ENCODE measurements at regions not wholly inside any gene's neighbourhood (a gene's known extent, or its start where the extent isn't known, plus 50 kb on each side); places are given as distances from the start of the nearest gene placed in this dataset.
A peak's percentile ranks its signal among the peaks of the same experiment; 100 is the strongest.

DNA sequence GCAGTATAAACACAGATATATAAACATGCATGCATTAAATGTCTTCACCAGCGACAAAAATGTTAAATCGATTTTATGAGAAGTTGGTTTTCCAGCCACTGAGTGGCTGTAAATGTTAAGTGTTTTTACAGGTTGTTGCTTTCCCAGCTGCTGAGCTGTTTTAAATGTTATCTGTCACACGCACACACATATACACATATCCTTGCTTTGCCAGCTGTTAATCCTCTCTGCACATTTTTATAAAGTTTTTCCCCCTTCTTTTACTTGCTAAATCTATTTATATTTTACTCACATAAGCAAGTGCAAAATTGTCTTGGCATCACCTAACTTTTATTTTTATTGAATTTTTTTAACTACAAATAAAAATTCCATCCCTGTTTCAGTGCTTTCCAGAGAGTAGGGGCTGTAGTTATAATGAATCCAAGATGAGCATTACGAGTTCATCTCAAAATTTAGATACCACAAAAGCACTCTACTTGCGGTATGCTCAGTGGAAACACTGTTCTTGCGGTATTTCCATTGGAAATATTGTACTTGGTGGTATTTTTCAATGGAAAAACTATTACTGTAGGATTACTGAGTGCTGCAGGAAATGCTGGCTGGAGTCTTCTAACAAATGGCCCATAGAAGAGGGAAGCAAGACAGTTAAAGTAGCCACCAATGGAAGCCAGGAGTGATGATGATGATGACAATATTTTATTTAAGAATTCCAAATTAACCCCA lies 124.9 kb upstream of the KCNJ16 start:
- DNase-seq (ENCODE audit: low read depth): peak; percentile 17

DNA sequence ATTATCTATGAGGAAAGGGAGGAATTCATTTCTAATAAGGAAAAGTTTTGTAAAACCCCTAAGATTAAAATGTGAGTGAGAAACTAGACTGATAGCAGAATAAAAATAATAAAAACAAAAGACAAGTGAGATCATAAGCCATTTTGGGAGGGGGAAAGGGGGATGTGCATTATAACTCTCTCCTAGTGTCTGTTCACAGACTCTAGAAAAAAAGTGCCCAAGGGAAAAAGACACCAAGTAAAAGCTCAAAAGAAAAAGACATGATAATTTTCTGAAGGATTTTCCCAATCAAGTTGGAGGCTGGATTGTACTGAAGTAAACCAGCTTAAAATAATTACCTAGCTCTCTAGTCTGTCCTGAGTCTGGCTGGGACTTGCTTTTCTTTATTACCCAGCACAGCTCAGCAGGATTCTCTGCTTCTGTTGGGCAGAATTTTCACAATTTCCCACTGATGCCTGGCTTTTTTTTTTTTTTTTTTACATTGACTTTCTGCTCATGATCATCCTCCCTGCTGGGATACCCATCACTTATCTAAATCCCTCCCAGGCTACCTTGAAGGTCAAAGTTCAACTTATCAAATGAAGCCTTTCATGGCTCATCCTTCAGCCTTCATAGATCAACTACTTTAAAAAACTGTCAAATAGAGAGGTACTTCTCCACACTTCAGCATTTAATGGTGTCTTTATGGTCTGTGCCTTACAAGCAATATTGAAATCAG lies 124.2 kb upstream of the KCNJ16 start:
- no peak for DNase-seq (ENCODE audit: low read depth)

DNA sequence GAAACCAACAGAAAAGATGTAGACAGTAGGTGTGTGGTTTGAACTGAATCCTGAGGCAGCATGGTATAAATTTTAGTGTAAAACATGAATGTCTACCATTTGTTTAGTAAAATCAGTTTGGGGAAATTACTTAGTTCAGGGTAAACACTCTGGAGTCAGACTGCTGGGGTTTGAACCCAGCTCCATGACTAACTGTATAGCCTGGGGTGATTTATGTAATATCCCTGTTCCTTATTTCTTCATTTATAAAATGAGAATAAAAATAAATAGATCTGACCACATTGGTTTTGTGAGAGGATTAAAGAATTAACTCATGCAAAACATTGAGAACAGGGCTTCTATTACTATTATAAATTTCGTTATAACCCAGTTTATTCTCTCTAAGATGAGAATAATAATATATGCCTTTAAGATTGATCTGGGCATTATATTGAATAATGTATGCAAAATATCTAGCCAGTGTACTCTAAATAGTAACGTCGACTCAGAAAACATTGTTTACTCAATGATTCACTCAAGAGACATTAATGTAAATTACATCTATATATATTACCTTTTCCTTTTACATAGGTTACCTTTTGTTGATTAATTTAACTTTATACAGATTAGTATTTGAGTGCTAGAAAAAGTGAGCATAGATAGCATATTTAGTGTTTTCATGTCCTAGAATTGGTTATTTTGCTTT lies 120.6 kb upstream of the KCNJ16 start:
- no peak for DNase-seq (ENCODE audit: low read depth)

DNA sequence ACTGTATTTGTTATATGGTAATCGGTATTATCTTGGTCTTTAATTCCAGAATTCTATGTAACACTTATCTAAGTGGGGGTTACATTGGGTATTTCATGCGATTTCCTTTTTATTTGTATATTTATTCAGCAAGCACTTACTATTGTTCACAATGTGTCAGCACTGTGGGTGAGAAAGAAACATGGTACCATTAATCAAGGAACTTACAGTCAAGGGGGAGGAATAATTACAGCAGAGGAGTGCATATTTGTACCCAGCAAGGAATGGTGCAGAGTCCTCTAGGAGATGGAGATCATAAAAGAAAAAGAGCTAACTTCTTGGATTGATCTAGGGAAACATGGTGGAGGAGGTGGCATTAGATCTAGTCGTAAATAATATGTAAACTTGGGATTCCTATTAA lies 117.0 kb upstream of the KCNJ16 start:
- DNase-seq (ENCODE audit: low read depth): no peak

DNA sequence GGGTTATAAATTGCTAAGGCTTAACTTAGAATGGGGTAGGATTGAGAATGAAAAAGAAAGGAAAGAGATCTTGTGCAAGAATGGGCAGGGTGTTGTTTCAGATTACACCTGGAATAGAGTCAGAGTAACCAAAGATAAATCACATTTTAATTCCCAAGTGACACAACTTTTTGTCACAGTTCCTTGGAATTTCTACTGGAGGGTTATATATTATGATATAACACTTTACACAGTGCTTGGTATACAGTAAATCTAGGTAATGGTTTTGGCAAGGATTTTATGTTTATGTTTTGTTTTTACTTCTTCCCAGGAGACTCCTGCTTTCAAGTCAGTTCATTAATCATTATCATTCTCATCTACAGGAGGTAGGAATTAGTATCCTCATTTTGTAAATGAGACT lies 115.7 kb upstream of the KCNJ16 start:
- no peak for DNase-seq (ENCODE audit: low read depth)

DNA sequence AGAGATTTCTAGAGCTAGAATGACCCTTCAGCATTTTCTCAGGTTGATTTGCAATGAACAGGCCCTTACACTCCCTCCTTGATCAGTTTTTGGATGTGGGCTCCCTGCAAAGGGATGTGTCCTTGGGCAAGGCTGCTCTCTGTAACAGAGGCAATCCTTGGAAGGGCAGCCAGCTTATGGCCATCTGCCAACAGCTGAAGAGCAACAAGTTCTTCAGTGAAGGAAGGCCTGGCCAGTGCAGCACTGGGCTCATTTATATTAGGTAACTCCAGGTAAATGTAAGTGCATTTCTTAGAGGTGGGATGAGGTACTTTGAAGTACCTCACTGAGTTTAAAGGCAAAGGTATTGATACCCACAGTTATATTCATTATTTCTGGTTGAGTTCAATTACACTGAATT lies 114.3 kb upstream of the KCNJ16 start:
- no peak for DNase-seq (ENCODE audit: low read depth)

DNA sequence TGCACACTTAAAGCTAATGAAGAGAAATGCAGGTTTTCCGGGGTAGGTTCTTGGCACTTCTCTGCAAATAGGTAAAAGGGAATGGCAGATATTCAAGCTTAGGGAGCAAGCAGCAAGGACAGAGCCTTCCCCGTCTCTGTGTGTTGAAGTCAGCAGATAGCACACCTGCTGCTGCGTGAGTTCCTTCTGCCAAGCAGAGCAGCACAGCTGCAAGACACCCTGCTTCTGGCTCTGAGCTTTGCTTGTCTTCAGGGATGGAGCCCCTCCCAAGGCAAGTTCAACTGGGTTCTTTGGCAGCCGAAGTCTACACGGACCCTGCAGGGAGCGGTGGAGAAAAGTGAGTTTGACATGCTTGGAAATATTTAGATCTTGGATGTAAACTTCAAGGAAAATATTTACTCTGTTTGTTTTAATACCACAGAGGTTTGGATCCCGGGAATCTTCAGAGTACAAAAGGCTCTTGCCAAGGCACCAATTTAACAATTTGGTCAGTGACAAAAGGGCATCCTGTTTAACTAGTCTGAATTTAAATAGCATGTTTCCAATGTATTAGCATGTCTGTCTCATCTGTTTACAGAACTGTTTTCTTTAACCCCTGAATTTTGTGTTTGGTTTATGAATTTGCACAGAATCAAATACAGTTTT lies 113.4 kb upstream of the KCNJ16 start:
- DNase-seq (ENCODE audit: low read depth): no peak

DNA sequence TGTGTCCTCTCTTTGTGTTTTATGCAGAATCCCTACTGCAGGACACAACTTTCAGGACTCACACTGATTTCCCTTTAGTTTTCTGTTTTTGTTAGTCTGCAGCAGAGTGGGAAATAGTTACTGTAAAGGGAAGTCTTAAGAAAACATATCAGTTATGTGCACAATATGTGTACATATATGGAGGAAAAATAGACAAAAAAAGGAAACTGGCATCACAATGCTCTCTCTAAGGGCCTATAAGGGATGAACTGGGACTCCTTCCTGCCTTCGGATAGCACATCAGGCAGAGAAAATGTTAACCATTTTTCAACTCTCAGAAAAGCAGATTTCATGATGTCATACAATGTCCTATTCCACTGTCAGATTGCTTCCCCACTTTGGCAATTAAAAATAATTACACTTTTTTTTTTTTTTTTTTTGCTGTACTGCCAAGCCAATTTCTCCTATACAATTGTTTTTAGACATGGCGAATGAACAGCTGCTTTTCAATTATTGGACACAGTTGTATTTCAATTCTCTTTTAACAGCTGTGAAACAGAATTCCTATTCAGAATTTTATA lies 112.5 kb upstream of the KCNJ16 start:
- no peak for DNase-seq (ENCODE audit: low read depth)

DNA sequence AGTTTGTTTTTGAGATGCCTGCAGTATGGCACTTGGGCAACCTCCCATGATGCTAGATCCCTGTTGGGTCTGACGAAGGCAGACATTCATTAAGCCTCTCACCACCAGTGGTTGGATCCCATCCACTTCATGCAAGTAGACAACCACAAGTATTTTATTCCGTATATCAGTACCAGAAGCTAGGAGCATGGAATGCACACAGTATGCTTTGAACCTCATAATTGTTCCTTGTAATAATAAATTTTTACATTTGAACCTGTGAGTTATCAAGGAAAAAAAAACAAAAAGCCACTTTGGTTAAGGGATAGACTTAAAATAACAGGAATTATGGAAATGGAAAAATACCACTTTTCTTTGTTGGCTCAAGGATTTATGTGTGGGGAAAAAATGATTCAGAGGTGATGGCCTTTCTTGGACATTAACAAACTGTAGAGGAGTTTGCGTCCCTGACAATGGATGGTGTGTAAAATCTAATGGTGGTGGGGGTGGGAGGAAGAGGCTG lies 107.1 kb upstream of the KCNJ16 start:
- DNase-seq (ENCODE audit: low read depth): no peak

DNA sequence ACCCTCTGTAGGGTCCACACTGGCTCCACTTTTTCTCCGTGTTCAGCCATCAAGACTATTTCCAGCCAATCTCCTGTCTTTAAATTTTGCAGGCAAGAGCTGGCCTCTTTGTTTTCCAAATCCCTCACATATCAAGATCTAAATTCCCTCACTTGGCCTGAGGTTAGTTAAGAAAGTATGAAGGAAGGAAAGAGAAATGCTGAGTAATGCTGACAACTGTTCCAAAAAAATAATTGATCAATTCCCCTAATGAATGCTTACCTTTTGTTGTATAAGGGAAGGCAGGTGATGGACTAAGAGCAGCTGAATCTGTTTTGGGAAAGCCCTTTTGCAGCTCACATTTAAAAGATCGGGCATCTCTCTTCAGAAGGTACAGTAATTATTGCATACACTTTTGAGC lies 105.1 kb upstream of the KCNJ16 start:
- DNase-seq (ENCODE audit: low read depth): no peak

DNA sequence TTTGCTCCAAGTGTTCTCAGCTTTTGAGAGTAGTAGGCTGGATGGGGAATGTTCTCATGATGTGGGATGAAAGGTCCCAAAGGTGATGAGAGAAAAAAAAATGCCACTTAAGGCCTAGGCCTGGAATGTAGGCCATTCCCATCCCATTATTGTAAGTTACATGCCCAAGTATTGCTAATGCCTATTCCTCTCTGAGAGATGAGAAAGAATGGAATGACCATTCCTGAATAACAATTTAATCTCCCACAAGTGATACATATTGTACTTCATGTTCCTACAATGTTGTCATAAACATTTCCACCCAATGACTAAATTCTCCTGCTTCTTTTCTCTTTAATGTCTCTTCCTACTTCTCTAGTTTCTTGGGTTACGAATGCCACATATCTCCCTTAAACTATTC lies 102.8 kb upstream of the KCNJ16 start:
- no peak for DNase-seq (ENCODE audit: low read depth)

DNA sequence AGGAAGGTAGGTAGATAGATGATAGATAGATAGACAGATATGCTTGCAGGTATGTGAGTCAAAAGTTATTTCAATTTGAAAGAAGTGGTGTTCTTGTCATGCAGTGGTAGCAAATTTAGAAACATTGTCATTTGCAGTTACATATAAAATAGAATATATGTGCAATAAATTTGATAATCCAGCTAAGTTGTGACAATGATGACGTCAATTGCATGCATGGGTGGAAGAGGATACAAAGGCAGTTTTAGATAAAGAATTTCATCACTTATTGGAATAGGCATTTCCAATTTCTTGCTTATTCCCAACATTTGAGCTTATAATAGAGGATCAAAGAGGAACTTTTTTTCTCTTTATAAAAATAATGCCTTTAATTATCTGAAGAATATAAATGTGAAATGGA lies 99.2 kb upstream of the KCNJ16 start:
- no peak for DNase-seq (ENCODE audit: low read depth)

DNA sequence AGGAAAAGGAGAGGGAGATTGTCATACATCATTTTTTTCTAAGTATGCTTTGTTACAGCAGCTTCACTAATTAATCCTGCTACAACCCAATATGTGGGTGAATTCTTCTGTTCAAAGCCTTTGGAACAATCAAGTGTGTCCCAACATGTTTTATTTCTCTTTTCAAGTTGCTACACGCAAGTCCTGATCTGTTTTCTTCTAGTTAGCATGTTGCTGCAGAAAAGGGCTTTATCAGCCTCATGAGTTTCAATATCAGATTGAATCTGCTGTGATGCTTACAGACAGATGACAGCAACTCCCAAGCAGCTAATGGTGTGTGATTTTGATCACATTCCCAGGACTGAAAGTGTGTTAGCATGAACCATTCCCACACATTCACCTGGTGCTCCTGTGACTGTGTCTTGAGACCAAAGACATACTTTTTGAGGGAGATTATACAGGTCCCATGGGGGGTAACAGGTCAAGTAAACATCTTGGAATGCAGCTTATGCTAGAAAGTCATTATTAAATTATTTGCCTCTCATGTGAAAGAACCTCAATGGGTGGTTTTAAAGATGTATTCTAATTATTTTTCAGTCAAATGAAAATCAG lies 96.9 kb upstream of the KCNJ16 start:
- DNase-seq (ENCODE audit: low read depth): no peak

DNA sequence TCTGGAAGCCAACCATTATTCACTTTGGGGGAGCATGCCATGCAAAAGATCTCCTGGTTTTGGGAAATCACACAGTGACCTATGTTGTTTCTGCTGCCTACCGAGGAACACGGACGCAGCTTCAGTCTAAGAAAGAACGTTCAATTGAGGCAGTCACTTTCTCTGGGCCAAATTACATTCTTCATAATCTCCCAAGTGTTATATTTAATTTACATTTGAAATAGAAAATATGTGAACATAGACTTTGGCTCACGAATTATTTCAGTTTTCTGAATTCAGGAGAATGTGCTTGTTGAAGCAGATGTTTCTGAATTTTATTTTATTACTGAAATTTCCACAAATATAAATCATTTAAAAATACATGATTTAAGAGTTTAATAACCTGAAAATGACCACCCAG lies 93.6 kb upstream of the KCNJ16 start:
- no peak for DNase-seq (ENCODE audit: low read depth)

DNA sequence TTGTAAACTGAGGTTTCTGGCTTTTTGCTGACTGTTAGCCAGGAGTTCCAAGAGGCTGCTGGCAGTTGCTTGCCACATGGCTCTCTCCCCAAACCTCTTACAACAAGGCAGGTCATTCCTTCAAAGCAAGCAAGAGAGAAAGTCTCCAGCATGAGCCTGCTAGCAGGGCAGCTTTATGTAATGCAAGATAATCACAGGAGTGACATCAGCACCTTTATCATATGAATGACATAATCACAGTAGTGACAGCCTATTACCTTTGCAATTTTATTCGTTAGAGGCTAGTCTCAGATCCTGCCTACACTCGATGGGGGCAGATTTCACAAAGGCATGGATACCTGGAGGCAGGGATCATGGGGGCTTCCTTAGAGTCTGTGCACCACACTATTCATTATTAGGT lies 79.5 kb upstream of the KCNJ16 start:
- DNase-seq (ENCODE audit: low read depth): no peak

DNA sequence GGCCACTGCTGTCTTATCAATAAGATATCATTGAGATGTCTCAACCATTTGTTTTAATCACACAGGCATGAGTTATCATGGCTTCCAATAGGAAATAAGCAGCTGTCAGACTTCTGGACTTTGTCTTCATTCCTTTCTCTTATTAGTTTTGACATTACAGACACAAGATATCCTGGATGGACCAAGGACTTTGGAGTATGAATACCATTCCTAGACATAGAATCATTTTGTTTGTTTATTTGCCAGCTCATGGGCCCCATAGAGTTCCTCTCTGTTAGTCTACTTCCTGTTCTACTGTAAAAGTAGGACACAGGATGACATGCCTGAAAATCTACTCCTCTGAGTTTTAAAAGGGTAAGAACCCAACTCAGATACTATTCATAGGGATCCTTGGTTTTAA lies 77.7 kb upstream of the KCNJ16 start:
- no peak for DNase-seq (ENCODE audit: low read depth)

DNA sequence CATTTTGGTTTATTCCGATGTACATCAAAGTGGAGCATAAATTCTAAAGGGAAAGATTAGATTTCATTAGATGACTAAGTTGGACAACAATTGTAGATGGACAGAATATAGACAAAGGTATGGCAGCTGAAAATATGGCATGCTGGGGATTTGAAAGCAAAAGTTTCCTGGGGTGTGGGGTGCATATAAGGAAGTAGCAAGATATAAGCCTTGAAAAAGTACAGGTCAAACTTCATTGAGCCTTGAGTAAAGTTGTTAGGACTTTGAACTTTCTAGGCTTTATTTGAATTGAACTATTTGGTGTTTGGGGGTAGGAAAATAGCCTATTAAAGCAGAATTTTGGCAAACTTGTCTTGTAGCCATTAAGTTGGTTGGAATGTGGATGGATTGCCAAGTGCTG lies 75.8 kb upstream of the KCNJ16 start:
- no peak for DNase-seq (ENCODE audit: low read depth)

DNA sequence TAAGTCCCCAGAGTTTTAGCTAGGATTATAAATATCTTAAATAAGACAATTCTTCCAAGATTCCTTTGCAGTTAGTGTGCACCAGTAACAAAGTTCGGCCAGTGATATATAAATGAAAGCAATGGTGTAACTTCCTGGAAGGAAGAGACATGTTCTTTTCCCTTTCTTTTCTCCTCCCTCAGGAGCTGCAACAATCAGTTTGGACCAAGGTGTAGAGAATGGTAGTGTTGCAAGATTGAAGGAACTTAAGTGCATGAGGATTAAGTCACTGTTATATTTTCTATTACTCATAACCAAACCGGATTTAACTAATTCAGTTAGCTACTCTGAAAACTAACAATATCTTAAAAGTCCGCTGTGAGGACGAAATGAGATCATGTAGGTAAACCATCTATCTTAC lies 68.9 kb upstream of the KCNJ16 start:
- DNase-seq (ENCODE audit: low read depth): no peak

DNA sequence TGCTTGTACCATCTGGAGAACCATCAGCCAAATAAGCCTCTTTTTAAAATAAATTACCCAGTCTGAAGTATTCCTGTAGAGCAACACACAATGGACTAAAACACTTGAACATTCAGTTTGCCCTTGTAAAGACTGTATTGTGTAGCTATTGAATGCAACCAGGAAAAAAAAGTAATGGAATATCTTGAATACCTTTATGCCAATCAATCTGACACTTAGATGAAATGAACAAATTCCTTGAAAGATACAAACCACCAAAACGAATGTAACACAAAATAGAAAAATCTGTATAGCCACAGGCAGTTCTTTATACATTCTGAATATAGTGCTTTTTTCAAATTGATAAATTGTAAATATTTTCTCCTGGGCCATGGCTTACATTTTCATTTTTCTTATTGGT lies 63.3 kb upstream of the KCNJ16 start:
- no peak for DNase-seq (ENCODE audit: low read depth)

DNA sequence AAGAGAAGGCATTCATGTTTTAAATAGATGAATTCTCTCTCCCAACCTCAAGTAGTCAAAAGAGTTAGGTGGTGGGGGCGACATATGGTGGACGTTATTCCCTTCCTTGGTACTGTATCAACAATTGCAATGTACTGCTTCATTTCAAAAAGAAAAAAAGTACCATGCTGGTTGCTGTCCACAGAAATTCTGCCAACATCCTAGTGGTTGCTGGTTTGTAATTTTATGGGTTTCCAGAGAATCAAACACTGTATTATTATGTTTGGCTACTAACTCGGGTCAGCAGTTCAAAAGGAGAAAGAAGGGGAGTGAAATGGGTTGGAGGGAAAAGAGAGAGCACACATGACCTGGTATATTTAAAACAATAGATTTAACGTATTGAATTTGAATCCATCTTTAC lies 61.1 kb upstream of the KCNJ16 start:
- DNase-seq (ENCODE audit: low read depth): no peak

DNA sequence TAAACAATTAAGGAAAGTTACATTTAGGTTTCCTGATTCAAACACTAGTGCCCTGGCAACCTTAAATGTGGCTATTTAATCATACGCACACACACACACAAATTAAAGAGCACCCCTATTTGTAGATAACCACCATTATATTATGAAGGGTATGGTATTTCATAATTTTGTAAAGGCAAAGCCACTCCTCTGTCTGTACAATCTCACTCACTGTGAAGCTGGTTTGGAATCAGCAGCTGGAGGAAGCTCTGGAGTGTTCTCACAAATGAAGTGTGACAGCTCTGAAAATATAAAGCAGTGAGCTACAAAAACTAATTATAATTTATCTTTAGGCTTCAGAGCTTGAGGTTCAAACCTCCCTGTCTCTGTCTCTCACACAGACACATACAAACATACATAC lies 57.9 kb upstream of the KCNJ16 start:
- DNase-seq (ENCODE audit: low read depth): no peak

DNA sequence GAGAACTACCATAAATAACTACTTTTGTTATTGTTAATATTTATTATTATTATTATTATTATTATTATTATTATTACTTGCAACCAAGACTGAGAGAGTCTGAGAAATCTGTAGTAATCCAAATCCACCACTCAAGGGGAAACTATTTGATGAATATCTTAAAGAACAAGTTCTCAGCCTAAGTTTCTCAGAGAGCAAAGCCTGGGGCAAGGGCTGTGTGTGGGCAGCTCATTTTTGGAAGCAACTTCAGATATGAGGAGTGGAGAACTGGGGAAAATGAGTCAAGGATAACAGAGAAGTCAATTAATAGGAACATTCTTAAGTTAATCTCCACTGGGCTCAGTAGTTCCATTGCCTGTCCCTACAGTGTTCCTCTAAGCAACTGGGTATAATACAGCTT lies 57.1 kb upstream of the KCNJ16 start:
- DNase-seq (ENCODE audit: low read depth): no peak

Measured in CMK (cell line).